Lung (tissue), 11 donors: ENCODE measurements at regions not wholly inside any gene's neighbourhood (a gene's known extent, or its start where the extent isn't known, plus 50 kb on each side); places are given as distances from the start of the nearest gene placed in this dataset.

Source experiments
- ATAC-seq: fragments of 200-7000 bp; cut with Tn5 transposase; one replicate; pipeline ENCODE4 v1.9.1; 2020; ENCODE audit warnings: moderate number of reproducible peaks; ENCODE audit not compliant: insufficient read depth, low FRiP score
- DNase-seq, 3 donors: peaks; one replicate each; pipeline ENCODE4 v3.0.0-alpha.2; 2013 to 2017
- H3K27ac ChIP-seq, 2 donors: one replicate each; pipeline ENCODE4 v1.5.1; 2013; ENCODE audit warnings: mild to moderate bottlenecking in 2 of 2, moderate library complexity in 2 of 2, control low read depth in 1 of 2, inconsistent platforms in 1 of 2, low read depth in 1 of 2, low read length in 1 of 2
- H3K27me3 ChIP-seq, 3 donors: one replicate each; pipeline ENCODE4 v1.5.1; 2013; ENCODE audit warnings: low read length in 2 of 3; ENCODE audit not compliant: control insufficient read depth in 3 of 3, insufficient read depth in 3 of 3
- H3K36me3 ChIP-seq, 4 donors: one replicate each; pipeline ENCODE4 v1.5.1; 2013; ENCODE audit warnings: low read length in 4 of 4, mild to moderate bottlenecking in 1 of 4, moderate library complexity in 1 of 4; ENCODE audit not compliant: control insufficient read depth in 4 of 4, insufficient read depth in 4 of 4
- H3K4me1 ChIP-seq, 5 donors: one replicate each; pipeline ENCODE4 v1.5.1; 2013; ENCODE audit warnings: low read length in 5 of 5, mild to moderate bottlenecking in 2 of 5, moderate library complexity in 1 of 5; ENCODE audit not compliant: control insufficient read depth in 5 of 5, insufficient read depth in 5 of 5
- H3K4me3 ChIP-seq: one replicate; pipeline ENCODE4 v1.5.1; 2013; ENCODE audit warnings: mild to moderate bottlenecking, control low read depth, moderate library complexity
- H3K9ac ChIP-seq, 2 donors: one replicate each; pipeline ENCODE4 v1.5.1; 2013; ENCODE audit warnings: low read length in 2 of 2, control low read depth in 1 of 2; ENCODE audit not compliant: insufficient read depth in 1 of 2
- H3K9me3 ChIP-seq, 4 donors: one replicate each; pipeline ENCODE4 v1.5.1; 2013; ENCODE audit warnings: low read length in 3 of 4, mild to moderate bottlenecking in 1 of 4, moderate library complexity in 1 of 4; ENCODE audit not compliant: control insufficient read depth in 4 of 4, insufficient read depth in 3 of 4
- WGBS, 2 donors: extraction: QIAGEN DNeasy Blood & Tissue Kit; methylation state at CpG; one replicate each; pipeline ENCODE4 v1.1.7; 2013; 5-methylcytosine and 5-hydroxymethylcytosine counted together
- TF ChIP-seq, protein P1 (sequence below): IDR thresholded peaks from 2 replicates; pipeline ENCODE4 v1.5.1; 2012; ENCODE audit warnings: mild to moderate bottlenecking; ENCODE audit errors: control extremely low read depth, extremely low read depth
- donor health status: control.
- donor health status: control.
- donor health status: Bipolar disorder and iron deficiency.
- donor health status: healthy.
- donor health status: DM: yes; HTN: yes; CAD: no.

DNA sequence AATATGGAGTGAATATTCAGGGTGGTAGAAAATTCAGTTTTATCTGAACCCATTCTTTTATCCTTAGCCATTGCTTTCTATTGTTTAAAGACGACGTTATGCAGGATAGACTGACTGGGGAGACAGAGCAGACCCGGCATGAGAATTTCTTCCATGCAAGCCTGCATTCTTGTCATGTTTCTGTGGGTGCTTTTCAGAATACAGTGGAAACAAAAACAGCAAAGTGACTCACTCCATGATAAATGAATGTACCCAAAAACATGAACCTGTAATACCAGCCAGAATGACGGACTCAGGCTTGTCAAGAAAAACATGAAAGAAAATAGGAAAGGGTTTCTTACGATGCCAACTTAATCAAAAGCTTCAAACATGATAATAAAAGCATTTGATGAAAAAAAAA, 924.0 kb downstream of the EFNB2 start:
- no peak for DNase-seq
- H3K4me3 ChIP-seq, result no peak overlapping the region
- H3K27me3 ChIP-seq, result no peaks in the 10 kb centered on the region
- H3K9me3 ChIP-seq, result no peaks in the 10 kb centered on the region
- no peak overlapping the region for H3K27ac ChIP-seq
- TF ChIP-seq, protein P1, sequence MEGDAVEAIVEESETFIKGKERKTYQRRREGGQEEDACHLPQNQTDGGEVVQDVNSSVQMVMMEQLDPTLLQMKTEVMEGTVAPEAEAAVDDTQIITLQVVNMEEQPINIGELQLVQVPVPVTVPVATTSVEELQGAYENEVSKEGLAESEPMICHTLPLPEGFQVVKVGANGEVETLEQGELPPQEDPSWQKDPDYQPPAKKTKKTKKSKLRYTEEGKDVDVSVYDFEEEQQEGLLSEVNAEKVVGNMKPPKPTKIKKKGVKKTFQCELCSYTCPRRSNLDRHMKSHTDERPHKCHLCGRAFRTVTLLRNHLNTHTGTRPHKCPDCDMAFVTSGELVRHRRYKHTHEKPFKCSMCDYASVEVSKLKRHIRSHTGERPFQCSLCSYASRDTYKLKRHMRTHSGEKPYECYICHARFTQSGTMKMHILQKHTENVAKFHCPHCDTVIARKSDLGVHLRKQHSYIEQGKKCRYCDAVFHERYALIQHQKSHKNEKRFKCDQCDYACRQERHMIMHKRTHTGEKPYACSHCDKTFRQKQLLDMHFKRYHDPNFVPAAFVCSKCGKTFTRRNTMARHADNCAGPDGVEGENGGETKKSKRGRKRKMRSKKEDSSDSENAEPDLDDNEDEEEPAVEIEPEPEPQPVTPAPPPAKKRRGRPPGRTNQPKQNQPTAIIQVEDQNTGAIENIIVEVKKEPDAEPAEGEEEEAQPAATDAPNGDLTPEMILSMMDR, result no peak
- H3K4me1 ChIP-seq, result peaks cover 0 to 10% (median 3%) of the 10 kb centered on the region in 5 donors
- 51% methylated on average over 5 of the region's 5 CpGs for WGBS, 2 donors
- H3K36me3 ChIP-seq, result no peaks in the 10 kb centered on the region
- H3K9ac ChIP-seq, result no peak overlapping the region
- ATAC-seq, result no peak

DNA sequence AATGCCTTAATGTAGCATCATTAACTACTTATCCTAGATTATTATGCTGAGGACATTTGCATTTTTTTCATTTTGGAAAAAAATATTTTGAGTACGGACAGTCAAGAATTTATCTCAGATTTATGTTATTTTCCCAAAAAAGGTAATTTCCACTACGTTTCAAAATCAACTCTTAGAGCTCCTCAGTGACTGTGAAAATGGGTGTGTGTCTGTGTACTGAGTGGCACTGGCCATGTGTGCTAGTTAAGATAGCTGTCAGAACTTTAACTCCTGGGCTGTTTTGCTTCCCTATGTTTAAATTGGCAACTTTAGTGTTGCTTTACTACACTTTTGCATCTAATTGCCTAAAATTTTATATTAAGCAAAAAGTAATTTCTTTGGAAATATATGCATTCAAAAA, 927.4 kb downstream of the EFNB2 start:
- DNase-seq, result no peak
- 58 to 70% methylated on average over 2 of the region's 2 CpGs for WGBS, 2 donors
- H3K36me3 ChIP-seq, result no peaks in the 10 kb centered on the region
- no peak overlapping the region for H3K9ac ChIP-seq
- ATAC-seq, result no peak
- H3K4me3 ChIP-seq, result no peak overlapping the region
- H3K27me3 ChIP-seq, result no peaks in the 10 kb centered on the region
- no peaks in the 10 kb centered on the region for H3K9me3 ChIP-seq
- TF ChIP-seq, protein P1, result no peak
- H3K27ac ChIP-seq, result no peak overlapping the region
- H3K4me1 ChIP-seq, result peaks cover 0 to 15% (median 3%) of the 10 kb centered on the region in 5 donors

DNA sequence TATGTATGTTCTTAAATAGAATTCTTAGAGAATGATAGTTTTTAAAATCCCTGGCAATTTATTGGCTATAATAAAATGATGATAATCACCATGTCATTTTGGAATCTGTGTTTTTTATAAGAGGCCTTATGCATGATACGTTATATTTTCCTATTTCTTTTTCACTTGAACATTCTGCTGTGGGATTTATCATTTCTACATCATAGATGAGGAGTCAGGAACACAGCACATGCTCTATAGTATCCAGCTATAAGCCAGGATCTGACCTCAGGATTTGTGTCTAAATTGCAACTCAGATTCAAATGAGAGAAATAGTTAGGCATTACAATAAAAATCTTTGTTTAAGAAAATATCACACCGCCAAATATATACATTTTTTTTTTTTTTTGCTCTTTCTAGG, 928.0 kb downstream of the EFNB2 start:
- DNase-seq (peak in 1 of 3 donors; percentile 55), ATAC-seq (no peak)
- Histone ChIP-seq H3K36me3 (no peaks in the 10 kb centered on the region), H3K27me3 (no peaks in the 10 kb centered on the region), H3K27ac (no peak overlapping the region), H3K9me3 (no peaks in the 10 kb centered on the region), H3K9ac (no peak overlapping the region), H3K4me1 (peaks cover 0 to 18% (median 0%) of the 10 kb centered on the region in 5 donors), H3K4me3 (no peak overlapping the region)
- TF ChIP-seq, protein P1, result no peak
- WGBS, 2 donors, result 90 to 95% methylated on average over 2 of the region's 2 CpGs

DNA sequence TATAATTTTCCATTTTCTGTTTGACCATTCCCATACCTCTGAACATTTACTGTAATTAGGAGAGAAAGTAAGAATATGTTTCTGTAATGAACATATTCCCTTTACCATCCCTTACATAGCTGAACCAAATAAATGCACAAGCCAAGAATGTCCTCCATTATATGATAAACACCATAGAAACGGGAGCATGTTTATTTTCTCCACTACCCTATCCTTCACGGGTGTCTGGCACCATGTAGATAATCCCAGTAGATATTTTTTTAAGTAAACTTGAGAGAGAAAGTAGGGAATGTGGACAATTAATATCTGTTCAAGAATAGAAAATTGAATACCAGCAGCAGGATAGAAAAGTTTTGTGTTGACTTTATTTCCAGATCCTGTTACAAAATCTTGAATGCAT, 928.4 kb downstream of the EFNB2 start:
- Histone ChIP-seq H3K4me1 (peaks cover 0 to 18% (median 0%) of the 10 kb centered on the region in 5 donors), H3K27ac (no peak overlapping the region), H3K36me3 (no peaks in the 10 kb centered on the region), H3K4me3 (no peak overlapping the region), H3K27me3 (no peaks in the 10 kb centered on the region), H3K9ac (no peak overlapping the region), H3K9me3 (no peaks in the 10 kb centered on the region)
- DNase-seq, result peak in 2 of 3 donors; percentile 64 to 76
- ATAC-seq, result no peak
- 50 to 65% methylated on average over 2 of the region's 2 CpGs for WGBS, 2 donors
- TF ChIP-seq, protein P1, result no peak
